MM.1S (cell line): ENCODE measurements at regions not wholly inside any gene's neighbourhood (a gene's known extent, or its start where the extent isn't known, plus 50 kb on each side); places are given as distances from the start of the nearest gene placed in this dataset.

ENCODE experiments used
- EZH2 ChIP-seq: fragments of 300-600 bp; sonication (generic); optimal IDR thresholded peaks from 2 replicates; pipeline ENCODE3; 2017; ENCODE audit warnings: low read depth, mild to moderate bottlenecking, antibody characterized with exemption, low read length, mixed read lengths
- EZH2phosphoT487 ChIP-seq: fragments of 300-600 bp; sonication (generic); IDR thresholded peaks from 2 replicates; pipeline ENCODE4 v1.6.1; 2018; ENCODE audit warnings: antibody characterized with exemption, low read length
- TF ChIP-seq, protein P1 (sequence below): fragments of 300-600 bp; sonication (generic); IDR thresholded peaks from 2 replicates; pipeline ENCODE4 v1.5.1; 2016; ENCODE audit warnings: antibody characterized with exemption, low read length, mixed read lengths

DNA sequence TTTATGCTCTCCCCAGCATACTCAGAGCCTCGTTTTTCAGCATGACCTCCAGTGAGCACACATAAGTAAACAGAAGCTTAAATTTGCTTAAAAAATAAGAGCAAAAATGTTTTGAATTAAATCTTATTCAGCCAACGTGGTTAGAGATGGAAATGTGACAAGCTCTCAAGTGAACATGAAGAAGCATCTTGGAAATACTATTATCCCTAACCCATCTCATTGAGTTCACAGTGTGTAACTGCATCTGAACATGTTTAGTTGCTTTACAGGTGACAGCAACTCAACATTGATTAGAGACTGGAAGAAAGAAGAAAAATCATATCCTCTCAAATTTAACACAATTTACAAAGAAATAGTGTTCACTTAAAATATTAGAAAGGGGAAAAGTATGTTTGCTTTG is 1785.1 kb downstream of the MAT2B start:
- TF ChIP-seq, protein P1, sequence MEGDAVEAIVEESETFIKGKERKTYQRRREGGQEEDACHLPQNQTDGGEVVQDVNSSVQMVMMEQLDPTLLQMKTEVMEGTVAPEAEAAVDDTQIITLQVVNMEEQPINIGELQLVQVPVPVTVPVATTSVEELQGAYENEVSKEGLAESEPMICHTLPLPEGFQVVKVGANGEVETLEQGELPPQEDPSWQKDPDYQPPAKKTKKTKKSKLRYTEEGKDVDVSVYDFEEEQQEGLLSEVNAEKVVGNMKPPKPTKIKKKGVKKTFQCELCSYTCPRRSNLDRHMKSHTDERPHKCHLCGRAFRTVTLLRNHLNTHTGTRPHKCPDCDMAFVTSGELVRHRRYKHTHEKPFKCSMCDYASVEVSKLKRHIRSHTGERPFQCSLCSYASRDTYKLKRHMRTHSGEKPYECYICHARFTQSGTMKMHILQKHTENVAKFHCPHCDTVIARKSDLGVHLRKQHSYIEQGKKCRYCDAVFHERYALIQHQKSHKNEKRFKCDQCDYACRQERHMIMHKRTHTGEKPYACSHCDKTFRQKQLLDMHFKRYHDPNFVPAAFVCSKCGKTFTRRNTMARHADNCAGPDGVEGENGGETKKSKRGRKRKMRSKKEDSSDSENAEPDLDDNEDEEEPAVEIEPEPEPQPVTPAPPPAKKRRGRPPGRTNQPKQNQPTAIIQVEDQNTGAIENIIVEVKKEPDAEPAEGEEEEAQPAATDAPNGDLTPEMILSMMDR: no peak
- no peak for TF ChIP-seq EZH2phosphoT487
- no peak for TF ChIP-seq EZH2
